ENCODE measurements at regions not wholly inside any gene's neighbourhood (a gene's known extent, or its start where the extent isn't known, plus 50 kb on each side); places are given as distances from the start of the nearest gene placed in this dataset.

- no peaks in the 10 kb centered on the region for H3K9me3 ChIP-seq
Observed at GRCh38 chr7:26458466-26459145, 166.9 kb downstream of the SNX10 start.

GRCh38 chr7:26459540-26460193 is 168.0 kb downstream of the SNX10 start:
- Histone ChIP-seq H3K4me1 (no peaks in the 10 kb centered on the region), H3K27me3 (no peaks in the 10 kb centered on the region), H3K4me3 (no peak overlapping the region), H3K27ac (no peak overlapping the region), H3K36me3 (no peaks in the 10 kb centered on the region), H3K9me3 (no peaks in the 10 kb centered on the region)
- intact Hi-C loops (cut with DNase I) = no loop called here
- TF ChIP-seq POLR2AphosphoS5 (IDR thresholded peaks at IDR 0.05; ENCODE audit: insufficient read depth in 1 of 2, low read depth in 1 of 2) (no peak), POLR2A (IDR thresholded peaks at IDR 0.05) (no peak)
- TF ChIP-seq, protein P1, sequence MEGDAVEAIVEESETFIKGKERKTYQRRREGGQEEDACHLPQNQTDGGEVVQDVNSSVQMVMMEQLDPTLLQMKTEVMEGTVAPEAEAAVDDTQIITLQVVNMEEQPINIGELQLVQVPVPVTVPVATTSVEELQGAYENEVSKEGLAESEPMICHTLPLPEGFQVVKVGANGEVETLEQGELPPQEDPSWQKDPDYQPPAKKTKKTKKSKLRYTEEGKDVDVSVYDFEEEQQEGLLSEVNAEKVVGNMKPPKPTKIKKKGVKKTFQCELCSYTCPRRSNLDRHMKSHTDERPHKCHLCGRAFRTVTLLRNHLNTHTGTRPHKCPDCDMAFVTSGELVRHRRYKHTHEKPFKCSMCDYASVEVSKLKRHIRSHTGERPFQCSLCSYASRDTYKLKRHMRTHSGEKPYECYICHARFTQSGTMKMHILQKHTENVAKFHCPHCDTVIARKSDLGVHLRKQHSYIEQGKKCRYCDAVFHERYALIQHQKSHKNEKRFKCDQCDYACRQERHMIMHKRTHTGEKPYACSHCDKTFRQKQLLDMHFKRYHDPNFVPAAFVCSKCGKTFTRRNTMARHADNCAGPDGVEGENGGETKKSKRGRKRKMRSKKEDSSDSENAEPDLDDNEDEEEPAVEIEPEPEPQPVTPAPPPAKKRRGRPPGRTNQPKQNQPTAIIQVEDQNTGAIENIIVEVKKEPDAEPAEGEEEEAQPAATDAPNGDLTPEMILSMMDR (IDR thresholded peaks at IDR 0.05) = no peak
- no peak for DNase-seq (ENCODE audit: extremely low spot score in 2 of 2)

More at GRCh38 chr7:26458466-26459145, 166.9 kb downstream of the SNX10 start:
- intact Hi-C loops (cut with DNase I) = no loop called here
- no peak for DNase-seq (ENCODE audit: extremely low spot score in 2 of 2)
- Histone ChIP-seq H3K4me3 (no peak overlapping the region), H3K36me3 (no peaks in the 10 kb centered on the region), H3K4me1 (no peaks in the 10 kb centered on the region), H3K27ac (no peak overlapping the region), H3K27me3 (no peaks in the 10 kb centered on the region)
- TF ChIP-seq POLR2A (IDR thresholded peaks at IDR 0.05) = no peak
- TF ChIP-seq, protein P1 (IDR thresholded peaks at IDR 0.05) = no peak
- no peak for TF ChIP-seq POLR2AphosphoS5 (IDR thresholded peaks at IDR 0.05; ENCODE audit: insufficient read depth in 1 of 2, low read depth in 1 of 2)

- H3K27ac ChIP-seq = no peak overlapping the region
- no peaks in the 10 kb centered on the region for H3K4me1 ChIP-seq
- H3K27me3 ChIP-seq = no peaks in the 10 kb centered on the region
- DNase-seq (ENCODE audit: extremely low spot score in 2 of 2) = no peak
- no peaks in the 10 kb centered on the region for H3K36me3 ChIP-seq
- H3K4me3 ChIP-seq = no peak overlapping the region
- no peaks in the 10 kb centered on the region for H3K9me3 ChIP-seq
- TF ChIP-seq, protein P1 (IDR thresholded peaks at IDR 0.05) = no peak
- TF ChIP-seq POLR2AphosphoS5 (IDR thresholded peaks at IDR 0.05; ENCODE audit: insufficient read depth in 1 of 2, low read depth in 1 of 2) = no peak
- TF ChIP-seq POLR2A (IDR thresholded peaks at IDR 0.05) = no peak
- intact Hi-C loops (cut with DNase I) = no loop called here
Observed at GRCh38 chr7:26460351-26461085, 168.9 kb downstream of the SNX10 start.

DNA sequence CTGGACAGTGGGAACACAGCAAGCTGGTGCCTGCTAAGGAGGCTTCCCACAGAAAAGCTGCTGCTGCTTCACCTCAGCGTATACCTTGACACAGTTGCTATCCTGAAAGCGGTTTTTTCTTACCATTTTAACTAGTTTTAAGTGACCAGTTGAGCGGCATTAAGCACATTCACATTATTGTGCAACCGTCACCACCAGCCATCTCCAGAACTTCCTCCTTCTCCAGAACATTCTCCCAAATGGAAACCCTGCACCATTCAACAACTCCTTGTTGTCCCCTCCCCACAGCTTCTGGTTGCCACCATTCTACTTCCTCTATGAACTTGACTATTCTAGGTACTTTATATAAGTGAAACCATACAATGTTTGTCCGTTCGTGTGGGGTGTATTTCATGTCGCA is 169.9 kb downstream of the SNX10 start:
- Histone ChIP-seq H3K27me3 (no peaks in the 10 kb centered on the region), H3K27ac (no peak overlapping the region), H3K9me3 (no peaks in the 10 kb centered on the region), H3K36me3 (no peaks in the 10 kb centered on the region), H3K4me3 (no peak overlapping the region), H3K4me1 (no peaks in the 10 kb centered on the region)
- TF ChIP-seq, protein P1 (IDR thresholded peaks at IDR 0.05) = no peak
- TF ChIP-seq POLR2A (IDR thresholded peaks at IDR 0.05) = no peak
- TF ChIP-seq POLR2AphosphoS5 (IDR thresholded peaks at IDR 0.05; ENCODE audit: insufficient read depth in 1 of 2, low read depth in 1 of 2) = no peak
- DNase-seq (ENCODE audit: extremely low spot score in 2 of 2) = no peak
- intact Hi-C loops (cut with DNase I) = no loop called here

All from vagina (tissue), 2 donors.